ENCODE measurements at regions not wholly inside any gene's neighbourhood (a gene's known extent, or its start where the extent isn't known, plus 50 kb on each side); places are given as distances from the start of the nearest gene placed in this dataset.

- H3K4me1 ChIP-seq (ENCODE audit: insufficient read depth, insufficient read length) = no peaks in the 10 kb centered on the region
- no peak for DNase-seq (ENCODE audit: low read depth, low spot score)
- no peaks in the 10 kb centered on the region for H3K27me3 ChIP-seq (ENCODE audit: insufficient read depth, insufficient read length)
- peaks cover 5% of the 10 kb centered on the region for H3K36me3 ChIP-seq (ENCODE audit: insufficient read depth, insufficient read length, low read length)
- TF ChIP-seq SUZ12 (IDR thresholded peaks at IDR 0.05; ENCODE audit: extremely low read depth, insufficient read depth, insufficient read length) = no peak
- no peak for TF ChIP-seq ZNF274 (IDR thresholded peaks at IDR 0.05; ENCODE audit: low read depth, low read length)
- TF ChIP-seq YY1 (IDR thresholded peaks at IDR 0.05; ENCODE audit: insufficient read depth, insufficient read length) = no peak
- no peak overlapping the region for H3K4me3 ChIP-seq (ENCODE audit: insufficient read length, low read depth)
- no peaks in the 10 kb centered on the region for H3K9me3 ChIP-seq (ENCODE audit: insufficient read depth, low read length)
- no peak overlapping the region for H3K9ac ChIP-seq (ENCODE audit: insufficient read length, low read depth)
Observed at GRCh38 chr6:138647006-138647405, 126.6 kb upstream of the CCDC28A start.

- Histone ChIP-seq H3K4me1 (ENCODE audit: insufficient read depth, insufficient read length) (no peaks in the 10 kb centered on the region), H3K36me3 (ENCODE audit: insufficient read depth, insufficient read length, low read length) (peaks cover 5% of the 10 kb centered on the region), H3K4me3 (ENCODE audit: insufficient read length, low read depth) (no peak overlapping the region), H3K9ac (ENCODE audit: insufficient read length, low read depth) (no peak overlapping the region), H3K9me3 (ENCODE audit: insufficient read depth, low read length) (no peaks in the 10 kb centered on the region), H3K27me3 (ENCODE audit: insufficient read depth, insufficient read length) (no peaks in the 10 kb centered on the region)
- DNase-seq (ENCODE audit: low read depth, low spot score) = no peak
- TF ChIP-seq YY1 (IDR thresholded peaks at IDR 0.05; ENCODE audit: insufficient read depth, insufficient read length) (no peak), ZNF274 (IDR thresholded peaks at IDR 0.05; ENCODE audit: low read depth, low read length) (no peak), SUZ12 (IDR thresholded peaks at IDR 0.05; ENCODE audit: extremely low read depth, insufficient read depth, insufficient read length) (no peak)
Observed at GRCh38 chr6:138648127-138648526, 125.4 kb upstream of the CCDC28A start.

- no peak for TF ChIP-seq YY1 (IDR thresholded peaks at IDR 0.05; ENCODE audit: insufficient read depth, insufficient read length)
- no peak for TF ChIP-seq SUZ12 (IDR thresholded peaks at IDR 0.05; ENCODE audit: extremely low read depth, insufficient read depth, insufficient read length)
- no peak for TF ChIP-seq ZNF274 (IDR thresholded peaks at IDR 0.05; ENCODE audit: low read depth, low read length)
- Histone ChIP-seq H3K4me1 (ENCODE audit: insufficient read depth, insufficient read length) (no peaks in the 10 kb centered on the region), H3K36me3 (ENCODE audit: insufficient read depth, insufficient read length, low read length) (peaks cover 5% of the 10 kb centered on the region), H3K4me3 (ENCODE audit: insufficient read length, low read depth) (no peak overlapping the region), H3K27me3 (ENCODE audit: insufficient read depth, insufficient read length) (no peaks in the 10 kb centered on the region), H3K9me3 (ENCODE audit: insufficient read depth, low read length) (no peaks in the 10 kb centered on the region), H3K9ac (ENCODE audit: insufficient read length, low read depth) (no peak overlapping the region)
- DNase-seq (ENCODE audit: low read depth, low spot score) = no peak
Observed at GRCh38 chr6:138651491-138651890, 122.1 kb upstream of the CCDC28A start.

GRCh38 chr6:138652824-138653223 is 120.7 kb upstream of the CCDC28A start:
- no peak for TF ChIP-seq SUZ12 (IDR thresholded peaks at IDR 0.05; ENCODE audit: extremely low read depth, insufficient read depth, insufficient read length)
- no peak for TF ChIP-seq ZNF274 (IDR thresholded peaks at IDR 0.05; ENCODE audit: low read depth, low read length)
- no peak for TF ChIP-seq YY1 (IDR thresholded peaks at IDR 0.05; ENCODE audit: insufficient read depth, insufficient read length)
- no peak for DNase-seq (ENCODE audit: low read depth, low spot score)
- Histone ChIP-seq H3K27me3 (ENCODE audit: insufficient read depth, insufficient read length) (no peaks in the 10 kb centered on the region), H3K9ac (ENCODE audit: insufficient read length, low read depth) (no peak overlapping the region), H3K4me3 (ENCODE audit: insufficient read length, low read depth) (no peak overlapping the region), H3K36me3 (ENCODE audit: insufficient read depth, insufficient read length, low read length) (peaks cover 5% of the 10 kb centered on the region), H3K9me3 (ENCODE audit: insufficient read depth, low read length) (no peaks in the 10 kb centered on the region), H3K4me1 (ENCODE audit: insufficient read depth, insufficient read length) (no peaks in the 10 kb centered on the region)

- H3K27me3 ChIP-seq (ENCODE audit: insufficient read depth, insufficient read length) = no peaks in the 10 kb centered on the region
- H3K9me3 ChIP-seq (ENCODE audit: insufficient read depth, low read length) = no peaks in the 10 kb centered on the region
- no peaks in the 10 kb centered on the region for H3K4me1 ChIP-seq (ENCODE audit: insufficient read depth, insufficient read length)
- TF ChIP-seq YY1 (IDR thresholded peaks at IDR 0.05; ENCODE audit: insufficient read depth, insufficient read length) (no peak), ZNF274 (IDR thresholded peaks at IDR 0.05; ENCODE audit: low read depth, low read length) (no peak), SUZ12 (IDR thresholded peaks at IDR 0.05; ENCODE audit: extremely low read depth, insufficient read depth, insufficient read length) (no peak)
- no peak overlapping the region for H3K9ac ChIP-seq (ENCODE audit: insufficient read length, low read depth)
- DNase-seq (ENCODE audit: low read depth, low spot score) = no peak
- H3K36me3 ChIP-seq (ENCODE audit: insufficient read depth, insufficient read length, low read length) = peaks cover 5% of the 10 kb centered on the region
- no peak overlapping the region for H3K4me3 ChIP-seq (ENCODE audit: insufficient read length, low read depth)
Observed at GRCh38 chr6:138653435-138653834, 120.1 kb upstream of the CCDC28A start.

GRCh38 chr6:138654715-138655634 is 118.6 kb upstream of the CCDC28A start:
- no peaks in the 10 kb centered on the region for H3K9me3 ChIP-seq (ENCODE audit: insufficient read depth, low read length)
- DNase-seq (ENCODE audit: low read depth, low spot score) = no peak

GRCh38 chr6:138655828-138656227 is 117.7 kb upstream of the CCDC28A start:
- no peak for DNase-seq (ENCODE audit: low read depth, low spot score)
- TF ChIP-seq SUZ12 (IDR thresholded peaks at IDR 0.05; ENCODE audit: extremely low read depth, insufficient read depth, insufficient read length) (no peak), YY1 (IDR thresholded peaks at IDR 0.05; ENCODE audit: insufficient read depth, insufficient read length) (no peak), ZNF274 (IDR thresholded peaks at IDR 0.05; ENCODE audit: low read depth, low read length) (no peak)
- no peaks in the 10 kb centered on the region for H3K4me1 ChIP-seq (ENCODE audit: insufficient read depth, insufficient read length)
- no peaks in the 10 kb centered on the region for H3K27me3 ChIP-seq (ENCODE audit: insufficient read depth, insufficient read length)
- H3K9ac ChIP-seq (ENCODE audit: insufficient read length, low read depth) = no peak overlapping the region
- H3K4me3 ChIP-seq (ENCODE audit: insufficient read length, low read depth) = no peak overlapping the region
- H3K36me3 ChIP-seq (ENCODE audit: insufficient read depth, insufficient read length, low read length) = no peaks in the 10 kb centered on the region
- H3K9me3 ChIP-seq (ENCODE audit: insufficient read depth, low read length) = no peaks in the 10 kb centered on the region

More at GRCh38 chr6:138654715-138655634, 118.6 kb upstream of the CCDC28A start:
- Histone ChIP-seq H3K4me3 (ENCODE audit: insufficient read length, low read depth) (no peak overlapping the region), H3K36me3 (ENCODE audit: insufficient read depth, insufficient read length, low read length) (peaks cover 5% of the 10 kb centered on the region), H3K9ac (ENCODE audit: insufficient read length, low read depth) (no peak overlapping the region), H3K4me1 (ENCODE audit: insufficient read depth, insufficient read length) (no peaks in the 10 kb centered on the region), H3K27me3 (ENCODE audit: insufficient read depth, insufficient read length) (no peaks in the 10 kb centered on the region)
- no peak for TF ChIP-seq YY1 (IDR thresholded peaks at IDR 0.05; ENCODE audit: insufficient read depth, insufficient read length)
- TF ChIP-seq ZNF274 (IDR thresholded peaks at IDR 0.05; ENCODE audit: low read depth, low read length) = no peak
- no peak for TF ChIP-seq SUZ12 (IDR thresholded peaks at IDR 0.05; ENCODE audit: extremely low read depth, insufficient read depth, insufficient read length)

Measured in NT2/D1 (cell line).